Brain microvascular endothelial cell (primary cell): ENCODE measurements at regions not wholly inside any gene's neighbourhood (a gene's known extent, or its start where the extent isn't known, plus 50 kb on each side); places are given as distances from the start of the nearest gene placed in this dataset.
A peak's percentile ranks its signal among the peaks of the same experiment; 100 is the strongest.

Experiments
- DNase-seq: peaks from one replicate; pipeline ENCODE4 v3.0.0-alpha.2; 2020
- H3K27ac ChIP-seq: fragments of 250-450 bp; sonication (Bioruptor Pico); 2 replicates; pipeline ENCODE4 v1.5.1; 2020; ENCODE audit warnings: mild to moderate bottlenecking, moderate library complexity
- H3K27me3 ChIP-seq: fragments of 250-450 bp; sonication (Bioruptor Pico); replicated peaks from 2 replicates; pipeline ENCODE4 v1.5.1; 2020; ENCODE audit warnings: mild to moderate bottlenecking
- H3K36me3 ChIP-seq: fragments of 250-450 bp; sonication (Bioruptor Pico); replicated peaks from 2 replicates; pipeline ENCODE4 v1.5.1; 2020; ENCODE audit warnings: mild to moderate bottlenecking
- H3K4me3 ChIP-seq: 2 replicates; pipeline ENCODE4 v1.5.1; 2011; ENCODE audit warnings: low read depth, mild to moderate bottlenecking, control low read depth, low read length, moderate library complexity
- CTCF ChIP-seq: IDR thresholded peaks from 2 replicates; pipeline ENCODE4 v1.5.1; 2011; ENCODE audit warnings: low read depth, mild to moderate bottlenecking, moderate library complexity, low read length, control low read depth, inconsistent platforms; ENCODE audit errors: missing control alignments
- in situ Hi-C: cut with HindIII; loops from 2 replicates; pipeline ENCODE4 v1.10.0; 2017; ENCODE audit warnings: low sequenced_read_pairs, low pct_ligation_motif_present

GRCh38 chr21:18060402-18060801 is 184.2 kb upstream of the CHODL start:
- TF ChIP-seq CTCF: no peak
- H3K36me3 ChIP-seq: no peaks in the 10 kb centered on the region
- no peaks in the 10 kb centered on the region for H3K27me3 ChIP-seq
- H3K27ac ChIP-seq: no peak overlapping the region
- no peak for DNase-seq
- in situ Hi-C loops: no loop called here
- no peak overlapping the region for H3K4me3 ChIP-seq

GRCh38 chr21:18058731-18059398 is 185.8 kb upstream of the CHODL start:
- Histone ChIP-seq H3K4me3 (no peak overlapping the region), H3K36me3 (no peaks in the 10 kb centered on the region), H3K27ac (no peak overlapping the region), H3K27me3 (no peaks in the 10 kb centered on the region)
- no peak for DNase-seq
- in situ Hi-C loops: no loop called here
- TF ChIP-seq CTCF: no peak

- no peaks in the 10 kb centered on the region for H3K27me3 ChIP-seq
- no peak for DNase-seq
- TF ChIP-seq CTCF: no peak
- no peaks in the 10 kb centered on the region for H3K36me3 ChIP-seq
- H3K27ac ChIP-seq: no peak overlapping the region
- H3K4me3 ChIP-seq: no peak overlapping the region
- in situ Hi-C loops: no loop called here
Measured at GRCh38 chr21:18053151-18053550, 191.5 kb upstream of the CHODL start.

- H3K27me3 ChIP-seq: no peaks in the 10 kb centered on the region
- TF ChIP-seq CTCF: no peak
- DNase-seq: no peak
- in situ Hi-C loops: no loop called here
- no peak overlapping the region for H3K4me3 ChIP-seq
- no peak overlapping the region for H3K27ac ChIP-seq
- H3K36me3 ChIP-seq: no peaks in the 10 kb centered on the region
Measured at GRCh38 chr21:18049461-18049860, 195.2 kb upstream of the CHODL start.

GRCh38 chr21:18041012-18041411 is 203.6 kb upstream of the CHODL start:
- no peak for DNase-seq
- Histone ChIP-seq H3K27ac (no peak overlapping the region), H3K36me3 (no peaks in the 10 kb centered on the region), H3K4me3 (no peak overlapping the region), H3K27me3 (no peaks in the 10 kb centered on the region)
- in situ Hi-C loops: no loop called here
- peak; percentile 39 for TF ChIP-seq CTCF

- in situ Hi-C loops: no loop called here
- Histone ChIP-seq H3K36me3 (no peaks in the 10 kb centered on the region), H3K27me3 (no peaks in the 10 kb centered on the region), H3K4me3 (no peak overlapping the region), H3K27ac (no peak overlapping the region)
- TF ChIP-seq CTCF: no peak
- DNase-seq: no peak
Measured at GRCh38 chr21:18030248-18030647, 211.1 kb upstream of the C21orf91 start.
